ENCODE measurements at regions not wholly inside any gene's neighbourhood (a gene's known extent, or its start where the extent isn't known, plus 50 kb on each side); places are given as distances from the start of the nearest gene placed in this dataset.

DNA sequence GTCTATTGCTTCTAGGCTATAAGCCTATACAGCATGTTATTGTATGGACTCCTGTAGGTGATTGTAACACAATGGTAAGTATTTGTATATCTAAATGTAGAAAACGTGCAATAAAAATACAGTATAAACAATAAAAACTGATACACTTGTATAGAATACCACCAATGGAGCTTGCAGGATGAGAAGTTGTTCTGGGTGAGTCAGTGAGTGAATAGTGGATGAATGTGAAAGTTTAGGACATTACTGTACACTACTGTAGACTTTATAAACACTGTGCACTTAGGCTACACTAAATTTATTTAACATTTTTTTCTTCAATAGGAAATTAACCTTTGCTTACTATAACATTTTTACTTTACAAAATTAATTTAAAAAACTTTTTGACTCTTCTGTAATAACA is 679.2 kb upstream of the ZNF804A start:
- TF ChIP-seq, protein P1, sequence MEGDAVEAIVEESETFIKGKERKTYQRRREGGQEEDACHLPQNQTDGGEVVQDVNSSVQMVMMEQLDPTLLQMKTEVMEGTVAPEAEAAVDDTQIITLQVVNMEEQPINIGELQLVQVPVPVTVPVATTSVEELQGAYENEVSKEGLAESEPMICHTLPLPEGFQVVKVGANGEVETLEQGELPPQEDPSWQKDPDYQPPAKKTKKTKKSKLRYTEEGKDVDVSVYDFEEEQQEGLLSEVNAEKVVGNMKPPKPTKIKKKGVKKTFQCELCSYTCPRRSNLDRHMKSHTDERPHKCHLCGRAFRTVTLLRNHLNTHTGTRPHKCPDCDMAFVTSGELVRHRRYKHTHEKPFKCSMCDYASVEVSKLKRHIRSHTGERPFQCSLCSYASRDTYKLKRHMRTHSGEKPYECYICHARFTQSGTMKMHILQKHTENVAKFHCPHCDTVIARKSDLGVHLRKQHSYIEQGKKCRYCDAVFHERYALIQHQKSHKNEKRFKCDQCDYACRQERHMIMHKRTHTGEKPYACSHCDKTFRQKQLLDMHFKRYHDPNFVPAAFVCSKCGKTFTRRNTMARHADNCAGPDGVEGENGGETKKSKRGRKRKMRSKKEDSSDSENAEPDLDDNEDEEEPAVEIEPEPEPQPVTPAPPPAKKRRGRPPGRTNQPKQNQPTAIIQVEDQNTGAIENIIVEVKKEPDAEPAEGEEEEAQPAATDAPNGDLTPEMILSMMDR (IDR thresholded peaks at IDR 0.05) = no peak
- no peak for TF ChIP-seq POLR2A (IDR thresholded peaks at IDR 0.05)

Data from thyroid gland (tissue), 4 donors.